Adrenal gland (tissue), 9 donors: ENCODE measurements at regions not wholly inside any gene's neighbourhood (a gene's known extent, or its start where the extent isn't known, plus 50 kb on each side); places are given as distances from the start of the nearest gene placed in this dataset.
A peak's percentile ranks its signal among the peaks of the same experiment; 100 is the strongest.

Experiments
- DNase-seq, 7 donors: peaks; one replicate each; pipeline ENCODE4 v3.0.0-alpha.2; 2019 to 2020
- H3K27ac ChIP-seq, 5 donors: fragments of 200-600 bp; sonication (generic) in 4 of 5; 1 replicate in 3 of 5; 2 replicates in 2 of 5; pipeline versions ENCODE4 v1.5.1 to v1.8.0; 2016 to 2020; ENCODE audit warnings: mild to moderate bottlenecking in 1 of 5
- H3K27me3 ChIP-seq: fragments of 200-600 bp; 2 replicates; pipeline ENCODE4 v1.8.0; 2021
- H3K36me3 ChIP-seq, 2 donors: fragments of 200-600 bp; replicated peaks in 1 of 2; 1 replicate in 1 of 2; 2 replicates in 1 of 2; pipeline versions ENCODE4 v1.5.1 to v1.8.0; 2018 to 2022
- H3K4me1 ChIP-seq, 2 donors: fragments of 200-600 bp; replicated peaks in 1 of 2; 1 replicate in 1 of 2; 2 replicates in 1 of 2; pipeline versions ENCODE4 v1.5.1 to v1.8.0; 2018 to 2021
- H3K4me3 ChIP-seq, 4 donors: fragments of 200-600 bp; sonication (generic) in 3 of 4; one replicate each; pipeline ENCODE4 v1.5.1; 2016 to 2018
- H3K9me3 ChIP-seq, 3 donors: fragments of 200-600 bp; sonication (generic) in 1 of 3; replicated peaks in 1 of 3; 1 replicate in 2 of 3; 2 replicates in 1 of 3; pipeline versions ENCODE4 v1.5.1 to v1.8.0; 2016 to 2021
- CTCF ChIP-seq, 6 experiments: fragments of 450-650 bp in 4 of 6; fragments of 200-600 bp in 2 of 6; sonication (generic) in 1 of 6; IDR thresholded peaks; 1 replicate in 5 of 6; 2 replicates in 1 of 6; pipeline versions ENCODE4 v1.5.1 to v1.8.0; 2016 to 2021; ENCODE audit warnings: antibody characterized with exemption in 6 of 6, mild to moderate bottlenecking in 2 of 6, moderate library complexity in 1 of 6
- POLR2A ChIP-seq, 2 donors: fragments of 450-650 bp; IDR thresholded peaks; one replicate each; pipeline ENCODE4 v1.6.1; 2017; ENCODE audit warnings: antibody characterized with exemption in 2 of 2, mild to moderate bottlenecking in 2 of 2, moderate library complexity in 1 of 2
- WGBS, 4 donors: extraction: QIAGEN DNeasy Blood & Tissue Kit in 2 of 4; methylation state at CpG; one replicate each; pipeline versions ENCODE4 v1.1.5 to v1.1.7; 2013 to 2017; 5-methylcytosine and 5-hydroxymethylcytosine counted together
- intact Hi-C, 2 donors: fragments of 100-400 bp; cut with DNase I; formaldehyde crosslinking; loops; one replicate each; pipeline versions ENCODE4 v1.14.1 to v1.15.0; 2022 to 2023
- donor health status: healthy with polysubstance abuse.
- donor health status: Bipolar disorder and iron deficiency.
- donor health status: DM: yes; HTN: yes; CAD: no.
- donor health status: DM: no; HTN: no; CAD: no.
- donor health status: DM: no; HTN: no; CAD: no.

DNA sequence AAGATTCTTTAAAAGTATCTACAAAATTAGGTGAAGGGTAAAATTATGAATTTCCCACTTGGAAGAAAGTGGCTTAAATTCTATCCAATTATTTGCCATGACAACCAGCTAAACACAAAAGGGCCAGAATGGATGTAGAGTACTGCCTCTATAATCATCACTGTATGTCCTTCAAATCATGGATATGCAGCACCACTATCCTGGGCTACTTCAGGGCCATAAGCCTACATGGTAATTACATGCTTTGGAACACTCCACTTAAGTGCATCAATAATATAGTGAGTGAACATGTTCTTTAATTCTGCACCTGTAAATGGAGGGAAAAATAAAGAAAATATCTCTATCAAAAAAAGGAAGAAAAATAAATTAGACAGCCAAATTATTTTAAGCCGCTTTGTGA, 575.2 kb downstream of the ISL1 start:
- Histone ChIP-seq H3K27me3 (no peaks in the 10 kb centered on the region), H3K9me3 (no peaks in the 10 kb centered on the region), H3K36me3 (no peaks in the 10 kb centered on the region), H3K4me3 (no peak overlapping the region), H3K4me1 (no peaks in the 10 kb centered on the region), H3K27ac (no peak overlapping the region)
- 85 to 97% (median 91%) methylated on average over 1 of the region's 1 CpG for WGBS, 4 donors
- intact Hi-C loops, result no loop called here
- DNase-seq, result no peak
- TF ChIP-seq CTCF (IDR thresholded peaks at IDR 0.05), result no peak
- no peak for TF ChIP-seq POLR2A (IDR thresholded peaks at IDR 0.05)

DNA sequence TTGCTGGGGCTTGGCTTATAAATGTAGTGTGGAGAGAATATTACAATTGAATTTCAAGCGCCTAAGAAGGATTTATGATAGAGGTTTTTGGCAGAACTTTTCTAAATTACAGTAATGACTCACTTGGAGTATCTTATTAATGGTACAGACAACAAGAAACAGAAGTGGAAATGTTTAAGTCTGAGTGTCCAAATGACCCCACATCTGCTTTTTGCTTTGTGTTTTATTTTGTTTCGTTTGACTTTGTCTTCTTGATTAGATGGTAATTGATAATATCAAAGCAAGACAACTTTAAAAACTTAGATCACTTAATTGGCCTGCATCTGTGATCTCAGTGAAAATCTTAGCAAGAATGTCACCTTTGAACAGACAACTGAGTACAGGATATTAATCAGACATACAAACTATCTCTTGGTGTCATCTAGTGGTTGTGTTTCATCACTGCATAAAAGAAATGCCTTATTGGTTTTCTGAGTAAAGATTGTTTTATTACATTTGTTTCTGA, 577.4 kb downstream of the ISL1 start:
- TF ChIP-seq POLR2A (IDR thresholded peaks at IDR 0.05) (no peak), CTCF (IDR thresholded peaks at IDR 0.05) (peak in 5 of 6 experiments; percentile 33 to 58 (median 46))
- WGBS, 4 donors, result 33 to 49% (median 46%) methylated on average over 2 of the region's 2 CpGs
- intact Hi-C loops, result no loop called here
- Histone ChIP-seq H3K4me1 (no peaks in the 10 kb centered on the region), H3K27me3 (no peaks in the 10 kb centered on the region), H3K4me3 (no peak overlapping the region), H3K36me3 (no peaks in the 10 kb centered on the region), H3K9me3 (no peaks in the 10 kb centered on the region), H3K27ac (no peak overlapping the region)
- DNase-seq, result no peak

GRCh38 chr5:51961154-51961562, 577.9 kb downstream of the ISL1 start:
- DNase-seq, result no peak
- no peaks in the 10 kb centered on the region for H3K9me3 ChIP-seq
- TF ChIP-seq POLR2A (IDR thresholded peaks at IDR 0.05), result no peak
- no peak for TF ChIP-seq CTCF (IDR thresholded peaks at IDR 0.05)
- intact Hi-C loops, result no loop called here
- no peaks in the 10 kb centered on the region for H3K4me1 ChIP-seq
- no peaks in the 10 kb centered on the region for H3K27me3 ChIP-seq
- H3K4me3 ChIP-seq, result no peak overlapping the region
- WGBS, 4 donors, result 59 to 71% (median 63%) methylated on average over 4 of the region's 4 CpGs
- H3K27ac ChIP-seq, result no peak overlapping the region
- no peaks in the 10 kb centered on the region for H3K36me3 ChIP-seq

- H3K4me3 ChIP-seq, result no peak overlapping the region
- WGBS, 4 donors, result 18 to 51% (median 40%) methylated on average over 1 of the region's 1 CpG
- H3K9me3 ChIP-seq, result no peaks in the 10 kb centered on the region
- no peaks in the 10 kb centered on the region for H3K36me3 ChIP-seq
- no peak overlapping the region for H3K27ac ChIP-seq
- DNase-seq, result no peak
- H3K27me3 ChIP-seq, result no peaks in the 10 kb centered on the region
- no peaks in the 10 kb centered on the region for H3K4me1 ChIP-seq
- intact Hi-C loops, result no loop called here
- TF ChIP-seq POLR2A (IDR thresholded peaks at IDR 0.05) (no peak), CTCF (IDR thresholded peaks at IDR 0.05) (no peak)
These were observed 585.5 kb downstream of the ISL1 start for GRCh38 chr5:51968756-51969155.
